ENCODE measurements at regions not wholly inside any gene's neighbourhood (a gene's known extent, or its start where the extent isn't known, plus 50 kb on each side); places are given as distances from the start of the nearest gene placed in this dataset.

DNA sequence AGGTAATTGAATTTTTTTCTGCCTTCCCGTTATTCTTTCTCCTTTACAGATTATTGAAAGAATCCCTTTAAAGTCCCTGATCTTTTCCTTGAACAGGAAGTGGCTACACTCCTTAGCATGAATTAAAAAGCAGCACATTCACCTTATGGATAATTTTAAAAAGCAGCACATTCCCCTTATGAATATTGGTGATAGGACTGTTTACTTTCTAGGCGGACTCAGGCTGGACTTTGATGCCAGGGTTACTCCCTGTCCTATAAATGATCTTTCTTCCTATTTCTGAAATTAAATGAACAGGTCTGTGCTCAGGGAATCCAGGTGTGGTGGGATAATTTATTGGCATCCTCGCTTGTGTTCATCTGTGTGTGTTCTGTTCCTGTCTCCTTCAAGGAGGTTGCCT lies 226.0 kb downstream of the DCDC2C start:
- intact Hi-C loops (cut with micrococcal nuclease): no loop called here
- Mint-ChIP-seq H3K36me3 (ENCODE audit: insufficient read depth, unreplicated experiment) (no peaks in the 10 kb centered on the region), H3K4me1 (ENCODE audit: insufficient read depth, unreplicated experiment) (no peaks in the 10 kb centered on the region), H3K27ac (ENCODE audit: low read depth, unreplicated experiment) (no peak overlapping the region), H3K27me3 (ENCODE audit: insufficient read depth, unreplicated experiment) (no peaks in the 10 kb centered on the region), H3K9me3 (ENCODE audit: unreplicated experiment) (no peaks in the 10 kb centered on the region), H3K4me3 (ENCODE audit: unreplicated experiment) (no peak overlapping the region)
- no TSS peak for BruUV-seq (replicated peaks)
- POLR2A ChIA-PET: no interaction called here
- no peak for DNase-seq (ENCODE audit: unreplicated experiment)
- TF ChIP-seq, protein P1, sequence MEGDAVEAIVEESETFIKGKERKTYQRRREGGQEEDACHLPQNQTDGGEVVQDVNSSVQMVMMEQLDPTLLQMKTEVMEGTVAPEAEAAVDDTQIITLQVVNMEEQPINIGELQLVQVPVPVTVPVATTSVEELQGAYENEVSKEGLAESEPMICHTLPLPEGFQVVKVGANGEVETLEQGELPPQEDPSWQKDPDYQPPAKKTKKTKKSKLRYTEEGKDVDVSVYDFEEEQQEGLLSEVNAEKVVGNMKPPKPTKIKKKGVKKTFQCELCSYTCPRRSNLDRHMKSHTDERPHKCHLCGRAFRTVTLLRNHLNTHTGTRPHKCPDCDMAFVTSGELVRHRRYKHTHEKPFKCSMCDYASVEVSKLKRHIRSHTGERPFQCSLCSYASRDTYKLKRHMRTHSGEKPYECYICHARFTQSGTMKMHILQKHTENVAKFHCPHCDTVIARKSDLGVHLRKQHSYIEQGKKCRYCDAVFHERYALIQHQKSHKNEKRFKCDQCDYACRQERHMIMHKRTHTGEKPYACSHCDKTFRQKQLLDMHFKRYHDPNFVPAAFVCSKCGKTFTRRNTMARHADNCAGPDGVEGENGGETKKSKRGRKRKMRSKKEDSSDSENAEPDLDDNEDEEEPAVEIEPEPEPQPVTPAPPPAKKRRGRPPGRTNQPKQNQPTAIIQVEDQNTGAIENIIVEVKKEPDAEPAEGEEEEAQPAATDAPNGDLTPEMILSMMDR (IDR thresholded peaks at IDR 0.05; ENCODE audit: unreplicated experiment): no peak
- CTCF ChIA-PET: interaction anchor here (0.7 kb wide), 1 partner anchor 40 kb away, joined by 3 read pairs; no protein-coding TSS in a partner anchor

DNA sequence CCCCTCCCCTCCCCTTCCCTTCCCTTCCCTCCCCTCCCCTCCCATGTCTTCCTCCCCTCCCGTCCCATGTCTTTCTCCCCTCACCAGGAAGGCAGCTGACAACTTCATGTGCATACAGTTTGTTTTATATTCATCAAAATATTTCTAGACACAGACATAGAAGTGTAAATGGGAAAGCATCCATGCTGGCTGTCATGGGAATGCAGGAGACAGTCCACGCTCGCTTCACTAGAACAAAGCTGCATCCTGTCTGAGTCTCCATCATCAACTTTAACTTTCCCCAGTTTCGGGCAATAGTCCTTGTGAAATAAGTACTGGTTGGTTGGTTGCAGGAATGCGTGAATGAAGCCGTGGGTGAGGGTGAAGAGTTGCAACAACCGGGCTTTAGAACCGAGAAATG lies 226.9 kb downstream of the DCDC2C start:
- no peak overlapping the region for H3K27ac Mint-ChIP-seq (ENCODE audit: low read depth, unreplicated experiment)
- BruUV-seq (replicated peaks): no TSS peak
- intact Hi-C loops (cut with micrococcal nuclease): no loop called here
- H3K4me3 Mint-ChIP-seq (ENCODE audit: unreplicated experiment): no peak overlapping the region
- no peaks in the 10 kb centered on the region for H3K27me3 Mint-ChIP-seq (ENCODE audit: insufficient read depth, unreplicated experiment)
- ChIA-PET CTCF (no interaction called here), POLR2A (no interaction called here)
- DNase-seq (ENCODE audit: unreplicated experiment): no peak
- no peaks in the 10 kb centered on the region for H3K36me3 Mint-ChIP-seq (ENCODE audit: insufficient read depth, unreplicated experiment)
- H3K9me3 Mint-ChIP-seq (ENCODE audit: unreplicated experiment): no peaks in the 10 kb centered on the region
- H3K4me1 Mint-ChIP-seq (ENCODE audit: insufficient read depth, unreplicated experiment): no peaks in the 10 kb centered on the region
- TF ChIP-seq, protein P1 (IDR thresholded peaks at IDR 0.05; ENCODE audit: unreplicated experiment): no peak

DNA sequence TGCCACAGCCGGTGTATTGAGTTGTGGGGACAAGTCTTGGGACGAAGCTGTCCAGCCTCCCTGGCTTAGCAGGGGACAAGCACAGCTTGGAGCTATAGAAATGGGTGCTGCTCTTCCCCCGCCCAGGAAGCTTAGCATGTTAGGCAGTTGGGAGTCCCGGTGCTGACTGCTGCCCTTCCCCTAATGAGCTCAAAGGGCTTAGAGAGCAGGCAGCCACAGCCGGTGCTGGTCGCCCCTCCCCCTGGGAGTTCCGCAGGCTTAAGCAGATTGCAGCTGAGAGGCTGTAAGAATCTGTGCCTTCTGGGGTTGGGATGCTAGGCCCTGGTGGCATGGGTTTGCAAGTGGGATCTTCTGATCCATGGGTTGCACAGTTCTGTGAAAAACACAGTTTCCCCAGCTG lies 237.3 kb downstream of the DCDC2C start:
- BruUV-seq (replicated peaks): no TSS peak
- peaks cover 14% of the 10 kb centered on the region for H3K9me3 Mint-ChIP-seq (ENCODE audit: unreplicated experiment)
- no peaks in the 10 kb centered on the region for H3K36me3 Mint-ChIP-seq (ENCODE audit: insufficient read depth, unreplicated experiment)
- POLR2A ChIA-PET: no interaction called here
- no peak overlapping the region for H3K27ac Mint-ChIP-seq (ENCODE audit: low read depth, unreplicated experiment)
- intact Hi-C loops (cut with micrococcal nuclease): no loop called here
- no peak overlapping the region for H3K4me3 Mint-ChIP-seq (ENCODE audit: unreplicated experiment)
- H3K4me1 Mint-ChIP-seq (ENCODE audit: insufficient read depth, unreplicated experiment): no peaks in the 10 kb centered on the region
- H3K27me3 Mint-ChIP-seq (ENCODE audit: insufficient read depth, unreplicated experiment): no peaks in the 10 kb centered on the region
- CTCF ChIA-PET: no interaction called here
- TF ChIP-seq, protein P1 (IDR thresholded peaks at IDR 0.05; ENCODE audit: unreplicated experiment): no peak
- no peak for DNase-seq (ENCODE audit: unreplicated experiment)

DNA sequence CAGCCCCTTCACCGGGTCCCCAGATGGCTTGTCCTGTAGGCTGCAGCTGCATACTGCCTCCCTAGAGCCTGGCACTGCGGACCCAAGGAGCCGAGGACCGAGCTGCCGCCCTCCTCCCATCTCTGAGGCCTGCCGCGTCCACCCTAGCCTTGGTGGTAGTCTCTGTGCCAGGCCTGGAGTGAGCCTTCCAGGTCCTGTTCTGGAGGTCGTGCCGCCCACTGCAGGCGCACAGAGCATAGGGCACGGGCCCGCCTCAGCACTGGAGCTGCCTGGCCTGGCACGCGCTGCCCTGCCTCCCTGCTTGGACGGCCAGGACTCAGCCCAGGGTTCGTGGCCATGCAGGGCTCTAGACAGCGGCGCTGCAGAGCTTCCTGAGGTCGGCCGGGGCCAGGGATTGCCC lies 239.5 kb downstream of the DCDC2C start:
- H3K36me3 Mint-ChIP-seq (ENCODE audit: insufficient read depth, unreplicated experiment): no peaks in the 10 kb centered on the region
- CTCF ChIA-PET: interaction anchor here (0.6 kb wide), 1 partner anchor 193 kb away, joined by 3 read pairs; no protein-coding TSS in a partner anchor
- POLR2A ChIA-PET: no interaction called here
- DNase-seq (ENCODE audit: unreplicated experiment): no peak
- intact Hi-C loops (cut with micrococcal nuclease): no loop called here
- H3K4me1 Mint-ChIP-seq (ENCODE audit: insufficient read depth, unreplicated experiment): no peaks in the 10 kb centered on the region
- H3K27ac Mint-ChIP-seq (ENCODE audit: low read depth, unreplicated experiment): no peak overlapping the region
- H3K4me3 Mint-ChIP-seq (ENCODE audit: unreplicated experiment): no peak overlapping the region
- H3K9me3 Mint-ChIP-seq (ENCODE audit: unreplicated experiment): peaks cover 10% of the 10 kb centered on the region
- H3K27me3 Mint-ChIP-seq (ENCODE audit: insufficient read depth, unreplicated experiment): no peaks in the 10 kb centered on the region
- no TSS peak for BruUV-seq (replicated peaks)
- TF ChIP-seq, protein P1 (IDR thresholded peaks at IDR 0.05; ENCODE audit: unreplicated experiment): no peak
